Urinary bladder (tissue), 3 donors: ENCODE measurements at regions not wholly inside any gene's neighbourhood (a gene's known extent, or its start where the extent isn't known, plus 50 kb on each side); places are given as distances from the start of the nearest gene placed in this dataset.

Source experiments
- DNase-seq: peaks from one replicate; pipeline ENCODE4 v3.0.0-alpha.2; 2015; ENCODE audit errors: extremely low spot score
- H3K27ac ChIP-seq: one replicate; pipeline ENCODE4 v1.5.1; 2013; ENCODE audit warnings: low read depth, mild to moderate bottlenecking, moderate library complexity
- H3K36me3 ChIP-seq: one replicate; pipeline ENCODE4 v1.6.1; 2013; ENCODE audit warnings: mild to moderate bottlenecking, moderate library complexity; ENCODE audit not compliant: insufficient read depth
- H3K4me1 ChIP-seq: one replicate; pipeline ENCODE4 v1.6.1; 2013; ENCODE audit warnings: mild to moderate bottlenecking, moderate library complexity; ENCODE audit not compliant: insufficient read depth
- H3K4me3 ChIP-seq: one replicate; pipeline ENCODE4 v1.5.1; 2013; ENCODE audit warnings: low read depth, low read length
- WGBS: extraction: QIAGEN DNeasy Blood & Tissue Kit; methylation state at CpG from one replicate; pipeline ENCODE4 v1.1.7; 2013; 5-methylcytosine and 5-hydroxymethylcytosine counted together
- donor health status: healthy with polysubstance abuse.
- donor health status: healthy.

- Histone ChIP-seq H3K4me1 (peaks cover 3% of the 10 kb centered on the region), H3K27ac (no peak overlapping the region), H3K36me3 (no peaks in the 10 kb centered on the region), H3K4me3 (no peak overlapping the region)
- WGBS, result 63% methylated on average over 5 of the region's 5 CpGs
- no peak for DNase-seq
These were observed 314.5 kb downstream of the LPIN1 start for GRCh38 chr2:12060886-12061285.

GRCh38 chr2:12061286-12062052, 315.0 kb downstream of the LPIN1 start:
- Histone ChIP-seq H3K4me3 (no peak overlapping the region), H3K36me3 (no peaks in the 10 kb centered on the region), H3K4me1 (peaks cover 3% of the 10 kb centered on the region), H3K27ac (no peak overlapping the region)
- 55% methylated on average over 3 of the region's 3 CpGs for WGBS
- DNase-seq, result no peak

GRCh38 chr2:12062053-12062395, 315.6 kb downstream of the LPIN1 start:
- no peak overlapping the region for H3K27ac ChIP-seq
- no peak for DNase-seq
- H3K4me3 ChIP-seq, result no peak overlapping the region
- 60% methylated on average over 2 of the region's 2 CpGs for WGBS
- peaks cover 3% of the 10 kb centered on the region for H3K4me1 ChIP-seq
- no peaks in the 10 kb centered on the region for H3K36me3 ChIP-seq

DNA sequence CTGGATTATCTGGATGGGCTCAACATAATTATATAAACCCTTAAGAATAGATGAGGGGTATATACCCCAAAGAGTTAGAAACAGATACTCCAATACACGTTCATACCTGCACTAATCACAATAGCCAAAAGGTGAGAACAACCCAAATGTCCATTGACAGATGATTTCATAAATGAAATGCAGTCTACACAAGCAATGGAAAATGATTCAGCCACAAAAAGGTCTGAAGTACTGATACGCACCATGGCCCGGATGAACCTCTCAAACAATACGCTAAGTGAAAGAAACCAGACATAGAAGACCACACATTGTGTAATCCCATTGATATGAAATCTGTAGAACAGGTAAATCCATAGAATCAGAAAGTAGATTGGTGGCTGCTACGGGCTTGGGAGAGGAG, 316.8 kb downstream of the LPIN1 start:
- Histone ChIP-seq H3K36me3 (no peaks in the 10 kb centered on the region), H3K27ac (no peak overlapping the region), H3K4me1 (peaks cover 3% of the 10 kb centered on the region), H3K4me3 (no peak overlapping the region)
- no peak for DNase-seq
- WGBS, result 81% methylated on average over 5 of the region's 5 CpGs

DNA sequence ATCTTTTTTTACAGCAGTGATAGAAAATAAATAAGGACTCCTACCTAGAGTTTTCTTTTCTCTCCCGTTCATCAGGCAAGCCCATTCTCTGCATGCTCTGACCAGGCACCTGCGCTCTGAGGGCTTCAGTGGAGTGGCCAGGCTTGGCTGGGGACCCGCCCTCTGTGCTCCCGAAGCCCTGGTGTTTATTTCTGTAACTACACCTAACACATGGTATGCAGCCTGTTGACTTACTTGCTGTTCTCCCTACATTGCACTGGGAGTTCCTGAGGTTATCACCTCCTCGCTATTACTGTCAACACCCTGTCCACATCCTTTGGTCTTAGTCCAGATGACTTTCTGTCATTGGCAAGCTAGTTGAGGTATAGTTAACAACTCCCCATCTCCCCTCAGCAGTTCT, 317.7 kb downstream of the LPIN1 start:
- WGBS, result 81% methylated on average over 5 of the region's 5 CpGs
- no peak overlapping the region for H3K4me3 ChIP-seq
- DNase-seq, result no peak
- no peak overlapping the region for H3K27ac ChIP-seq
- peaks cover 3% of the 10 kb centered on the region for H3K4me1 ChIP-seq
- no peaks in the 10 kb centered on the region for H3K36me3 ChIP-seq

- no peaks in the 10 kb centered on the region for H3K36me3 ChIP-seq
- H3K27ac ChIP-seq, result no peak overlapping the region
- no peak overlapping the region for H3K4me3 ChIP-seq
- 97% methylated on average over 1 of the region's 1 CpG for WGBS
- no peak for DNase-seq
- peaks cover 3% of the 10 kb centered on the region for H3K4me1 ChIP-seq
These were observed 319.7 kb downstream of the LPIN1 start for GRCh38 chr2:12066116-12066515.

DNA sequence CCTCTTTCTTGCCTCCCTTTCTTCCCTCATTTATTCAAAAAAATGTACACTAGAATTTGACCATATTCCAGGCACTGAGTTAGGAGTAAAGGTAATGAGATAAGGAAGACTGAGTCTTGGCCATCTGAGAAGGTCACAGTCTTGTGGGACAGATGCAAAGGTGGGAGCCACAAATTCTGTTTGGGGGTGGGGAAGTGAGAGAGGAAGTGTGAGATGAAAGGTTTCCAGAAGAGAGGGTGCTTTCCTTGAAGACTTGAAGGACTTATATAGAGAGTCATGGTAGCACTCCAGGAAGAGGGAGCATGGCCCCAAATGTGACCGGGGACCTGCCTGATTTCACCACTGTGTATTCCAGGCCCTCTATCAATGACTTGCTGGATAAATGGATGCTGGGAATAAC, 320.6 kb downstream of the LPIN1 start:
- H3K36me3 ChIP-seq, result no peaks in the 10 kb centered on the region
- no peak overlapping the region for H3K4me3 ChIP-seq
- no peak overlapping the region for H3K27ac ChIP-seq
- no peak for DNase-seq
- H3K4me1 ChIP-seq, result peaks cover under 1% of the 10 kb centered on the region
- WGBS, result 98% methylated on average over 1 of the region's 1 CpG

GRCh38 chr2:12068796-12069538, 322.5 kb downstream of the LPIN1 start:
- H3K27ac ChIP-seq, result no peak overlapping the region
- no peak overlapping the region for H3K4me3 ChIP-seq
- DNase-seq, result no peak
- WGBS, result 49% methylated on average over 6 of the region's 6 CpGs
- H3K4me1 ChIP-seq, result no peaks in the 10 kb centered on the region
- H3K36me3 ChIP-seq, result no peaks in the 10 kb centered on the region

DNA sequence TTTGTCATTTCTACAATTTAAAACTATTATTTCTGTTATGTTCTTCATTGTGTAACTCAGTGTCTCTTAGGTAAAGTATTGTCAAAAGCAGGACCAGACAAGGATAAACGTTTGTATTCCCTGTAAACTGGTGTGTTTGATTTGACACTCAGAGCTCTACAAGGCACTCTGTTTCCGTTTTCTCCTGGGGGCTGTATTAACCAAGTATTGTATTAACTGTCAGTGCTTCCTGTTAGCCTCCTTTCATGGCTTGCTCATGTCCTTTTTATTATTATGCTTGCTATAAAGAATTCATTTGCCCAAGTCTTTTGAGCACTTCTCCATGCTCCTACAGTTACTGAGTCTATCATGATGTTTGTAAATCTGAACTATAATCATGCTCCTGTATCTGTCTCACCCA, 323.7 kb downstream of the LPIN1 start:
- no peaks in the 10 kb centered on the region for H3K4me1 ChIP-seq
- H3K36me3 ChIP-seq, result no peaks in the 10 kb centered on the region
- DNase-seq, result no peak
- no peak overlapping the region for H3K4me3 ChIP-seq
- whole genome bisulfite sequencing, result 42% methylated on average over 2 of the region's 2 CpGs
- no peak overlapping the region for H3K27ac ChIP-seq

- Histone ChIP-seq H3K4me3 (no peak overlapping the region), H3K27ac (no peak overlapping the region), H3K36me3 (no peaks in the 10 kb centered on the region), H3K4me1 (no peaks in the 10 kb centered on the region)
- DNase-seq, result no peak
- 68% methylated on average over 4 of the region's 4 CpGs for WGBS
These were observed 324.1 kb downstream of the LPIN1 start for GRCh38 chr2:12070581-12070980.

- H3K36me3 ChIP-seq, result no peaks in the 10 kb centered on the region
- no peak for DNase-seq
- H3K4me3 ChIP-seq, result no peak overlapping the region
- H3K4me1 ChIP-seq, result no peaks in the 10 kb centered on the region
- no peak overlapping the region for H3K27ac ChIP-seq
These were observed 324.9 kb downstream of the LPIN1 start for GRCh38 chr2:12071318-12071717.

DNA sequence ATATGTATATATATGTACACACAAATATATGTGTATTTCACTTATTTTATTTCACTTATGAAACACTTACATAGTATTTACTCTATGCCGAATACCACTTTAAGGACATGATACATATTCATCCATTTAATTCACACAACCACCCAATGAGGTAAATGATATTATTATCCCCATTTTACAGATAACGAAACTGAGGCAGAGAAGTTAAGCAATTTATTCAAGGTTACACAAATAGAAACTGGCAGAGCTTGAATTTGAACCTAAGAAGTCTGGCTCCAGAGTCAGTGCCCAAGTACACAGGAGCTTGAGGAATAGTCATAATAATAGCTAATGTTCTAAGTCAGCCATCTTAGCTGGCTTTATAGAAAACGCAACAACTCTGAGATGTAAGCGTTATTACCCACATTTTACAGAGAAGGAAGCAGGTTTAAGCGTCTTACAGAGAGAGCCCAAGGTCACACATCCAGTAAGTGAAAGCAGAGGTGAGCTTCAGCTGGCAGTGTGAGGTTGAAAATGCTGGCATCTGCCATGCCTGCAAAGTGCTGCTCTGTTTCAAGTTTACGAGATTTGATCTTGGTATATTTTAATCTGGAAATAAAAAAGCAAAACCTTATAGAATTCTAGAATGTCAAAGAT, 326.9 kb downstream of the LPIN1 start:
- WGBS, result 94% methylated on average over 6 of the region's 6 CpGs
- no peak for DNase-seq
- Histone ChIP-seq H3K27ac (no peak overlapping the region), H3K36me3 (no peaks in the 10 kb centered on the region), H3K4me3 (no peak overlapping the region), H3K4me1 (no peaks in the 10 kb centered on the region)

- H3K4me3 ChIP-seq, result no peak overlapping the region
- no peaks in the 10 kb centered on the region for H3K4me1 ChIP-seq
- DNase-seq, result no peak
- no peak overlapping the region for H3K27ac ChIP-seq
- no peaks in the 10 kb centered on the region for H3K36me3 ChIP-seq
- 78% methylated on average over 7 of the region's 7 CpGs for WGBS
These were observed 327.9 kb downstream of the LPIN1 start for GRCh38 chr2:12074126-12074844.

- Histone ChIP-seq H3K4me1 (no peaks in the 10 kb centered on the region), H3K27ac (no peak overlapping the region), H3K36me3 (no peaks in the 10 kb centered on the region), H3K4me3 (no peak overlapping the region)
- no peak for DNase-seq
- WGBS, result 71% methylated on average over 2 of the region's 2 CpGs
These were observed 328.4 kb downstream of the LPIN1 start for GRCh38 chr2:12074845-12075217.
